ENCODE measurements at regions not wholly inside any gene's neighbourhood (a gene's known extent, or its start where the extent isn't known, plus 50 kb on each side); places are given as distances from the start of the nearest gene placed in this dataset.

GRCh38 chr5:143953851-143954250 lies 141.9 kb downstream of the HMHB1 start:
- TF ChIP-seq CTCF (conservative IDR thresholded peaks at IDR 0.05 in 1 of 2, IDR thresholded peaks at IDR 0.05 in 1 of 2; ENCODE audit: extremely low read depth in 1 of 2, insufficient read depth in 1 of 2, low read depth in 1 of 2, low read length in 2 of 2) (no peak), EZH2 (IDR thresholded peaks at IDR 0.05; ENCODE audit: borderline replicate concordance, low read length) (no peak)
